WI38 (cell line): ENCODE measurements at regions not wholly inside any gene's neighbourhood (a gene's known extent, or its start where the extent isn't known, plus 50 kb on each side); places are given as distances from the start of the nearest gene placed in this dataset.

Source experiments
- H3K4me3 ChIP-seq: 2 replicates; pipeline ENCODE4 v1.5.1; 2011; ENCODE audit warnings: low read depth, mild to moderate bottlenecking, control low read depth, low read length
- CTCF ChIP-seq: IDR thresholded peaks from 2 replicates; pipeline ENCODE4 v1.5.1; 2012; ENCODE audit warnings: low read depth, mild to moderate bottlenecking, control low read depth, low read length

- H3K4me3 ChIP-seq: no peak overlapping the region
- no peak for TF ChIP-seq CTCF
These were observed 52.4 kb upstream of the SSX2IP start for GRCh38 chr1:84742653-84743052.

GRCh38 chr1:84740050-84740714 is 49.9 kb upstream of the SSX2IP start:
- TF ChIP-seq CTCF: no peak
- H3K4me3 ChIP-seq: no peak overlapping the region
